Skeletal muscle satellite cell (primary cell): ENCODE measurements at regions not wholly inside any gene's neighbourhood (a gene's known extent, or its start where the extent isn't known, plus 50 kb on each side); places are given as distances from the start of the nearest gene placed in this dataset.

Experiments
- H3K27me3 ChIP-seq: 2 replicates; pipeline ENCODE4 v1.7.0; 2013; ENCODE audit warnings: low read length; ENCODE audit not compliant: control insufficient read depth, insufficient read depth
- H3K36me3 ChIP-seq: 2 replicates; pipeline ENCODE4 v1.7.0; 2013; ENCODE audit warnings: mild to moderate bottlenecking, control low read depth, low read length; ENCODE audit not compliant: insufficient read depth
- H3K4me1 ChIP-seq: 2 replicates; pipeline ENCODE4 v1.7.0; 2013; ENCODE audit warnings: low read length; ENCODE audit not compliant: control insufficient read depth, insufficient read depth
- H3K4me2 ChIP-seq: 2 replicates; pipeline ENCODE4 v1.7.0; 2013; ENCODE audit warnings: mild to moderate bottlenecking, low read length
- H3K4me3 ChIP-seq: 2 replicates; pipeline ENCODE4 v1.7.0; 2013; ENCODE audit warnings: low read length
- H3K9ac ChIP-seq: 2 replicates; pipeline ENCODE4 v1.7.0; 2013; ENCODE audit warnings: mild to moderate bottlenecking, low read depth, low read length, moderate library complexity
- H3K9me3 ChIP-seq: replicated peaks from 2 replicates; pipeline ENCODE4 v1.7.0; 2013; ENCODE audit warnings: mild to moderate bottlenecking, control low read depth, low read length

- Histone ChIP-seq H3K27me3 (no peaks in the 10 kb centered on the region), H3K4me2 (no peak overlapping the region), H3K4me3 (no peak overlapping the region), H3K4me1 (peaks cover 41% of the 10 kb centered on the region), H3K9ac (no peak overlapping the region), H3K9me3 (no peaks in the 10 kb centered on the region), H3K36me3 (no peaks in the 10 kb centered on the region)
Observed at GRCh38 chr5:2133080-2133479, 250.4 kb upstream of the IRX4 start.

- no peak overlapping the region for H3K4me2 ChIP-seq
- no peaks in the 10 kb centered on the region for H3K9me3 ChIP-seq
- H3K27me3 ChIP-seq, result no peaks in the 10 kb centered on the region
- H3K4me1 ChIP-seq, result peaks cover 41% of the 10 kb centered on the region
- H3K9ac ChIP-seq, result no peak overlapping the region
- H3K36me3 ChIP-seq, result no peaks in the 10 kb centered on the region
- H3K4me3 ChIP-seq, result no peak overlapping the region
Observed at GRCh38 chr5:2132497-2132847, 249.7 kb upstream of the IRX4 start.

- H3K36me3 ChIP-seq, result no peaks in the 10 kb centered on the region
- H3K27me3 ChIP-seq, result no peaks in the 10 kb centered on the region
- no peak overlapping the region for H3K4me2 ChIP-seq
- no peak overlapping the region for H3K4me3 ChIP-seq
- peaks cover 39% of the 10 kb centered on the region for H3K4me1 ChIP-seq
- H3K9ac ChIP-seq, result no peak overlapping the region
- no peaks in the 10 kb centered on the region for H3K9me3 ChIP-seq
Observed at GRCh38 chr5:2131826-2132496, 249.2 kb upstream of the IRX4 start.

GRCh38 chr5:2131196-2131595 is 248.5 kb upstream of the IRX4 start:
- Histone ChIP-seq H3K36me3 (no peaks in the 10 kb centered on the region), H3K9me3 (no peaks in the 10 kb centered on the region), H3K27me3 (no peaks in the 10 kb centered on the region), H3K4me1 (peaks cover 35% of the 10 kb centered on the region), H3K4me3 (no peak overlapping the region), H3K9ac (no peak overlapping the region), H3K4me2 (no peak overlapping the region)

- H3K4me1 ChIP-seq, result peaks cover 26% of the 10 kb centered on the region
- no peaks in the 10 kb centered on the region for H3K27me3 ChIP-seq
- H3K9ac ChIP-seq, result no peak overlapping the region
- H3K4me2 ChIP-seq, result no peak overlapping the region
- no peaks in the 10 kb centered on the region for H3K9me3 ChIP-seq
- no peaks in the 10 kb centered on the region for H3K36me3 ChIP-seq
- no peak overlapping the region for H3K4me3 ChIP-seq
Observed at GRCh38 chr5:2130361-2130760, 247.6 kb upstream of the IRX4 start.

- Histone ChIP-seq H3K4me1 (peaks cover 21% of the 10 kb centered on the region), H3K9me3 (no peaks in the 10 kb centered on the region), H3K36me3 (no peaks in the 10 kb centered on the region), H3K4me2 (peak overlapping the region; percentile 59), H3K27me3 (no peaks in the 10 kb centered on the region), H3K4me3 (no peak overlapping the region), H3K9ac (peak overlapping the region; percentile 63)
Observed at GRCh38 chr5:2129568-2130272, 247.0 kb upstream of the IRX4 start.

GRCh38 chr5:2128686-2129355 is 246.1 kb upstream of the IRX4 start:
- no peaks in the 10 kb centered on the region for H3K27me3 ChIP-seq
- H3K4me2 ChIP-seq, result peak overlapping the region; percentile 59
- no peaks in the 10 kb centered on the region for H3K36me3 ChIP-seq
- peak overlapping the region; percentile 63 for H3K9ac ChIP-seq
- H3K4me3 ChIP-seq, result peak overlapping the region; percentile 48
- H3K9me3 ChIP-seq, result no peaks in the 10 kb centered on the region
- peaks cover 13% of the 10 kb centered on the region for H3K4me1 ChIP-seq

GRCh38 chr5:2126512-2126911 is 243.8 kb upstream of the IRX4 start:
- H3K4me2 ChIP-seq, result no peak overlapping the region
- H3K9ac ChIP-seq, result no peak overlapping the region
- H3K27me3 ChIP-seq, result no peaks in the 10 kb centered on the region
- H3K4me1 ChIP-seq, result peaks cover 13% of the 10 kb centered on the region
- H3K36me3 ChIP-seq, result no peaks in the 10 kb centered on the region
- H3K4me3 ChIP-seq, result no peak overlapping the region
- no peaks in the 10 kb centered on the region for H3K9me3 ChIP-seq

- H3K36me3 ChIP-seq, result no peaks in the 10 kb centered on the region
Observed at GRCh38 chr5:2125901-2126265, 243.2 kb upstream of the IRX4 start.

GRCh38 chr5:2125171-2125900 is 242.6 kb upstream of the IRX4 start:
- Histone ChIP-seq H3K4me1 (peaks cover 13% of the 10 kb centered on the region), H3K4me2 (no peak overlapping the region), H3K4me3 (no peak overlapping the region), H3K36me3 (no peaks in the 10 kb centered on the region), H3K9ac (no peak overlapping the region), H3K9me3 (no peaks in the 10 kb centered on the region), H3K27me3 (no peaks in the 10 kb centered on the region)

More at GRCh38 chr5:2125901-2126265, 243.2 kb upstream of the IRX4 start:
- H3K27me3 ChIP-seq, result no peaks in the 10 kb centered on the region
- H3K4me1 ChIP-seq, result peaks cover 13% of the 10 kb centered on the region
- H3K9me3 ChIP-seq, result no peaks in the 10 kb centered on the region
- no peak overlapping the region for H3K4me2 ChIP-seq
- H3K4me3 ChIP-seq, result no peak overlapping the region
- no peak overlapping the region for H3K9ac ChIP-seq

GRCh38 chr5:2124434-2125170 is 241.9 kb upstream of the IRX4 start:
- Histone ChIP-seq H3K9me3 (no peaks in the 10 kb centered on the region), H3K9ac (no peak overlapping the region), H3K4me1 (peaks cover 7% of the 10 kb centered on the region), H3K27me3 (no peaks in the 10 kb centered on the region), H3K36me3 (no peaks in the 10 kb centered on the region), H3K4me2 (no peak overlapping the region), H3K4me3 (no peak overlapping the region)
